HEK293 (cell line): ENCODE measurements at regions not wholly inside any gene's neighbourhood (a gene's known extent, or its start where the extent isn't known, plus 50 kb on each side); places are given as distances from the start of the nearest gene placed in this dataset.

Experiments used
- CTCF ChIA-PET: fragments of 350-600 bp; formaldehyde crosslinking; extraction: SDS; loops from one replicate; lab custom pipeline; 2021; ENCODE audit warnings: antibody characterized with exemption; lab: Yijun Ruan, JAX
- POLR2A ChIA-PET: fragments of 300-600 bp; formaldehyde crosslinking; extraction: SDS; loops from one replicate; lab custom pipeline; 2020; ENCODE audit warnings: antibody characterized with exemption, inconsistent platforms; lab: Yijun Ruan, JAX
- H3K27ac ChIP-seq: fragments of 200-500 bp; sonication (Bioruptor generic); 2 replicates; pipeline ENCODE4 v1.5.1; 2014; ENCODE audit warnings: low read depth, low read length, control low read depth, inconsistent platforms; ENCODE audit errors: extremely low read depth
- H3K36me3 ChIP-seq, 2 experiments: fragments of 200-500 bp in 1 of 2; sonication (Bioruptor generic) in 1 of 2; 1 replicate in 1 of 2; 2 replicates in 1 of 2; pipeline ENCODE4 v1.5.1; 2014 to 2017; ENCODE audit warnings: inconsistent platforms in 2 of 2, low read length in 2 of 2; ENCODE audit not compliant: control insufficient read depth in 2 of 2, insufficient read depth in 1 of 2
- H3K4me1 ChIP-seq: fragments of 200-500 bp; sonication (Bioruptor generic); 2 replicates; pipeline ENCODE4 v1.5.1; 2014; ENCODE audit warnings: mild to moderate bottlenecking, low read length, inconsistent platforms; ENCODE audit not compliant: control insufficient read depth, insufficient read depth
- H3K4me3 ChIP-seq: 2 replicates; pipeline ENCODE4 v1.5.1; 2011; ENCODE audit warnings: low read depth, mild to moderate bottlenecking, control low read depth, low read length, moderate library complexity
- H3K9me3 ChIP-seq: fragments of 200-500 bp; sonication (Bioruptor generic); 2 replicates; pipeline ENCODE4 v1.5.1; 2014; ENCODE audit warnings: low read depth, low read length, inconsistent platforms; ENCODE audit not compliant: control insufficient read depth, insufficient read depth
- GFI1B ChIP-seq: fragments of 450-650 bp; formaldehyde crosslinking; IDR thresholded peaks from 2 replicates; pipeline ENCODE4 v1.5.1; 2016; ENCODE audit warnings: missing biosample characterization, missing genetic modification characterization
- KLF7 ChIP-seq: fragments of 450-650 bp; formaldehyde crosslinking; IDR thresholded peaks from 2 replicates; pipeline ENCODE4 v1.5.1; 2016; ENCODE audit warnings: missing biosample characterization, missing genetic modification characterization, borderline replicate concordance
- SP7 ChIP-seq: fragments of 450-650 bp; formaldehyde crosslinking; IDR thresholded peaks from 2 replicates; pipeline ENCODE4 v1.5.1; 2016; ENCODE audit warnings: missing biosample characterization, missing genetic modification characterization
- TCF7L2 ChIP-seq: IDR thresholded peaks from 2 replicates; pipeline ENCODE4 v1.6.1; 2011; ENCODE audit warnings: low read depth, mild to moderate bottlenecking, inconsistent platforms, low read length, moderate library complexity, borderline replicate concordance
- YY2 ChIP-seq: fragments of 450-650 bp; formaldehyde crosslinking; IDR thresholded peaks from 2 replicates; pipeline ENCODE4 v1.5.1; 2016; ENCODE audit warnings: missing biosample characterization, missing genetic modification characterization
- ZBTB10 ChIP-seq: fragments of 450-650 bp; formaldehyde crosslinking; IDR thresholded peaks from 2 replicates; pipeline ENCODE4 v1.5.1; 2016; ENCODE audit warnings: missing biosample characterization, missing genetic modification characterization
- ZBTB21 ChIP-seq: fragments of 450-650 bp; formaldehyde crosslinking; IDR thresholded peaks from 2 replicates; pipeline ENCODE4 v1.5.1; 2017; ENCODE audit warnings: missing biosample characterization, missing genetic modification characterization
- ZFP37 ChIP-seq: fragments of 450-650 bp; formaldehyde crosslinking; IDR thresholded peaks from 2 replicates; pipeline ENCODE4 v1.5.1; 2016; ENCODE audit warnings: missing biosample characterization, missing genetic modification characterization
- ZNF2 ChIP-seq: fragments of 450-650 bp; formaldehyde crosslinking; IDR thresholded peaks from 2 replicates; pipeline ENCODE4 v1.5.1; 2016; ENCODE audit warnings: missing biosample characterization, missing genetic modification characterization
- ZNF473 ChIP-seq: fragments of 450-650 bp; formaldehyde crosslinking; IDR thresholded peaks from 2 replicates; pipeline ENCODE4 v1.5.1; 2017; ENCODE audit warnings: missing biosample characterization, missing genetic modification characterization
- ZNF48 ChIP-seq: fragments of 450-650 bp; formaldehyde crosslinking; IDR thresholded peaks from 2 replicates; pipeline ENCODE4 v1.5.1; 2016; ENCODE audit warnings: missing biosample characterization, missing genetic modification characterization
- ZNF555 ChIP-seq: fragments of 450-650 bp; formaldehyde crosslinking; conservative IDR thresholded peaks from 2 replicates; pipeline ENCODE4 v1.5.1; 2017; ENCODE audit warnings: missing biosample characterization, mild to moderate bottlenecking, missing genetic modification characterization, inconsistent platforms
- ZNF560 ChIP-seq: fragments of 450-650 bp; formaldehyde crosslinking; IDR thresholded peaks from 2 replicates; pipeline ENCODE4 v1.5.1; 2017; ENCODE audit warnings: missing biosample characterization, missing genetic modification characterization, borderline replicate concordance
- ZNF658 ChIP-seq: fragments of 450-650 bp; formaldehyde crosslinking; IDR thresholded peaks from 2 replicates; pipeline ENCODE4; 2016; ENCODE audit warnings: missing biosample characterization, missing genetic modification characterization
- ZNF76 ChIP-seq: fragments of 450-650 bp; formaldehyde crosslinking; IDR thresholded peaks from 2 replicates; pipeline ENCODE4; 2016; ENCODE audit warnings: low read depth, missing biosample characterization, missing genetic modification characterization, borderline replicate concordance
- ZNF768 ChIP-seq: fragments of 450-650 bp; formaldehyde crosslinking; IDR thresholded peaks from 2 replicates; pipeline ENCODE4 v1.5.1; 2018; ENCODE audit warnings: missing biosample characterization, mild to moderate bottlenecking, missing genetic modification characterization
- ZNF785 ChIP-seq: fragments of 450-650 bp; formaldehyde crosslinking; IDR thresholded peaks from 2 replicates; pipeline ENCODE4 v1.5.1; 2016; ENCODE audit warnings: missing biosample characterization, missing genetic modification characterization
- TF ChIP-seq, protein P1 (sequence below): fragments of 450-650 bp; formaldehyde crosslinking; IDR thresholded peaks from 2 replicates; pipeline ENCODE4 v1.5.1; 2016; ENCODE audit warnings: missing biosample characterization, missing genetic modification characterization, borderline replicate concordance
- TF ChIP-seq, protein P2 (sequence below): fragments of 450-650 bp; formaldehyde crosslinking; optimal IDR thresholded peaks from 2 replicates; pipeline ENCODE3; 2016; ENCODE audit warnings: missing biosample characterization, mild to moderate bottlenecking, missing genetic modification characterization

GRCh38 chr15:37572401-37572800, 362.0 kb upstream of the TMCO5A start (continued):
- TF ChIP-seq, protein P1, sequence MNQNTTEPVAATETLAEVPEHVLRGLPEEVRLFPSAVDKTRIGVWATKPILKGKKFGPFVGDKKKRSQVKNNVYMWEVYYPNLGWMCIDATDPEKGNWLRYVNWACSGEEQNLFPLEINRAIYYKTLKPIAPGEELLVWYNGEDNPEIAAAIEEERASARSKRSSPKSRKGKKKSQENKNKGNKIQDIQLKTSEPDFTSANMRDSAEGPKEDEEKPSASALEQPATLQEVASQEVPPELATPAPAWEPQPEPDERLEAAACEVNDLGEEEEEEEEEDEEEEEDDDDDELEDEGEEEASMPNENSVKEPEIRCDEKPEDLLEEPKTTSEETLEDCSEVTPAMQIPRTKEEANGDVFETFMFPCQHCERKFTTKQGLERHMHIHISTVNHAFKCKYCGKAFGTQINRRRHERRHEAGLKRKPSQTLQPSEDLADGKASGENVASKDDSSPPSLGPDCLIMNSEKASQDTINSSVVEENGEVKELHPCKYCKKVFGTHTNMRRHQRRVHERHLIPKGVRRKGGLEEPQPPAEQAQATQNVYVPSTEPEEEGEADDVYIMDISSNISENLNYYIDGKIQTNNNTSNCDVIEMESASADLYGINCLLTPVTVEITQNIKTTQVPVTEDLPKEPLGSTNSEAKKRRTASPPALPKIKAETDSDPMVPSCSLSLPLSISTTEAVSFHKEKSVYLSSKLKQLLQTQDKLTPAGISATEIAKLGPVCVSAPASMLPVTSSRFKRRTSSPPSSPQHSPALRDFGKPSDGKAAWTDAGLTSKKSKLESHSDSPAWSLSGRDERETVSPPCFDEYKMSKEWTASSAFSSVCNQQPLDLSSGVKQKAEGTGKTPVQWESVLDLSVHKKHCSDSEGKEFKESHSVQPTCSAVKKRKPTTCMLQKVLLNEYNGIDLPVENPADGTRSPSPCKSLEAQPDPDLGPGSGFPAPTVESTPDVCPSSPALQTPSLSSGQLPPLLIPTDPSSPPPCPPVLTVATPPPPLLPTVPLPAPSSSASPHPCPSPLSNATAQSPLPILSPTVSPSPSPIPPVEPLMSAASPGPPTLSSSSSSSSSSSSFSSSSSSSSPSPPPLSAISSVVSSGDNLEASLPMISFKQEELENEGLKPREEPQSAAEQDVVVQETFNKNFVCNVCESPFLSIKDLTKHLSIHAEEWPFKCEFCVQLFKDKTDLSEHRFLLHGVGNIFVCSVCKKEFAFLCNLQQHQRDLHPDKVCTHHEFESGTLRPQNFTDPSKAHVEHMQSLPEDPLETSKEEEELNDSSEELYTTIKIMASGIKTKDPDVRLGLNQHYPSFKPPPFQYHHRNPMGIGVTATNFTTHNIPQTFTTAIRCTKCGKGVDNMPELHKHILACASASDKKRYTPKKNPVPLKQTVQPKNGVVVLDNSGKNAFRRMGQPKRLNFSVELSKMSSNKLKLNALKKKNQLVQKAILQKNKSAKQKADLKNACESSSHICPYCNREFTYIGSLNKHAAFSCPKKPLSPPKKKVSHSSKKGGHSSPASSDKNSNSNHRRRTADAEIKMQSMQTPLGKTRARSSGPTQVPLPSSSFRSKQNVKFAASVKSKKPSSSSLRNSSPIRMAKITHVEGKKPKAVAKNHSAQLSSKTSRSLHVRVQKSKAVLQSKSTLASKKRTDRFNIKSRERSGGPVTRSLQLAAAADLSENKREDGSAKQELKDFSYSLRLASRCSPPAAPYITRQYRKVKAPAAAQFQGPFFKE (tag by site-specific recombination) = no peak
- TF ChIP-seq YY2 (tag by site-specific recombination) (no peak), ZNF473 (tag by site-specific recombination) (no peak)

GRCh38 chr15:37574985-37575384, 359.5 kb upstream of the TMCO5A start:
- Histone ChIP-seq H3K9me3 (no peaks in the 10 kb centered on the region), H3K4me1 (no peaks in the 10 kb centered on the region)
- ChIA-PET CTCF (no interaction called here), POLR2A (no interaction called here)
- TF ChIP-seq SP7 (tag by site-specific recombination) = no peak
- TF ChIP-seq ZNF555 (tag by site-specific recombination) = no peak
- TF ChIP-seq ZFP37 (tag by site-specific recombination) = no peak
- no peak for TF ChIP-seq ZBTB21 (tag by site-specific recombination)
- TF ChIP-seq ZNF785 = no peak
- TF ChIP-seq TCF7L2 = no peak
- no peak for TF ChIP-seq ZNF76 (tag by site-specific recombination)
- no peak for TF ChIP-seq ZNF658 (tag by site-specific recombination)
- TF ChIP-seq ZNF560 (tag by site-specific recombination) = no peak
- no peak for TF ChIP-seq ZNF48 (tag by site-specific recombination)
- no peak for TF ChIP-seq GFI1B (tag by site-specific recombination)
- TF ChIP-seq, protein P2, sequence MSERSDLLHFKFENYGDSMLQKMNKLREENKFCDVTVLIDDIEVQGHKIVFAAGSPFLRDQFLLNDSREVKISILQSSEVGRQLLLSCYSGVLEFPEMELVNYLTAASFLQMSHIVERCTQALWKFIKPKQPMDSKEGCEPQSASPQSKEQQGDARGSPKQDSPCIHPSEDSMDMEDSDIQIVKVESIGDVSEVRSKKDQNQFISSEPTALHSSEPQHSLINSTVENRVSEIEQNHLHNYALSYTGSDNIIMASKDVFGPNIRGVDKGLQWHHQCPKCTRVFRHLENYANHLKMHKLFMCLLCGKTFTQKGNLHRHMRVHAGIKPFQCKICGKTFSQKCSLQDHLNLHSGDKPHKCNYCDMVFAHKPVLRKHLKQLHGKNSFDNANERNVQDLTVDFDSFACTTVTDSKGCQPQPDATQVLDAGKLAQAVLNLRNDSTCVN (tag by site-specific recombination) = no peak
- TF ChIP-seq ZNF768 = no peak
- TF ChIP-seq ZNF2 (tag by site-specific recombination) = no peak
- TF ChIP-seq ZBTB10 (tag by site-specific recombination) = no peak
- no peak for TF ChIP-seq KLF7 (tag by site-specific recombination)
- TF ChIP-seq, all 188 proteins: peak for 0
- Histone ChIP-seq H3K36me3 (no peaks in the 10 kb centered on the region), H3K4me3 (no peak overlapping the region), H3K27ac (no peak overlapping the region)
